Activated CD4-positive, alpha-beta memory T cell treated with anti-CD3 and anti-CD28 coated beads, Interleukin-2, amount 10 ng/mL, durations not matched to agents 7 days and 5 days (primary cell): ENCODE measurements at regions not wholly inside any gene's neighbourhood (a gene's known extent, or its start where the extent isn't known, plus 50 kb on each side); places are given as distances from the start of the nearest gene placed in this dataset.

Experiments
- CTCF ChIA-PET: fragments of 350-600 bp; sonication (Branson Sonifier 250); formaldehyde crosslinking; loops from one replicate; lab custom pipeline; 2021; ENCODE audit warnings: antibody characterized with exemption, inconsistent platforms; lab: Charles Lee
- POLR2A ChIA-PET: fragments of 350-600 bp; sonication (Branson Sonifier 250); formaldehyde crosslinking; loops from one replicate; lab custom pipeline; 2021; ENCODE audit warnings: antibody characterized with exemption; lab: Charles Lee
- DNase-seq: peaks from one replicate; pipeline ENCODE4 v3.0.0-alpha.2; 2020
- H3K27ac Mint-ChIP-seq: one replicate; pipeline ENCODE4 v1.8.0; 2021; ENCODE audit warnings: mild to moderate bottlenecking, mixed read lengths
- H3K27me3 Mint-ChIP-seq: one replicate; pipeline ENCODE4 v1.8.0; 2021; ENCODE audit warnings: mixed read lengths
- H3K36me3 Mint-ChIP-seq: one replicate; pipeline ENCODE4 v1.8.0; 2021; ENCODE audit warnings: low read depth, mixed read lengths
- H3K4me1 Mint-ChIP-seq: one replicate; pipeline ENCODE4 v1.8.0; 2021; ENCODE audit warnings: mixed read lengths
- H3K4me3 Mint-ChIP-seq: one replicate; pipeline ENCODE4 v1.8.0; 2021; ENCODE audit warnings: mild to moderate bottlenecking, mixed read lengths
- H3K9me3 Mint-ChIP-seq: one replicate; pipeline ENCODE4 v1.8.0; 2021; ENCODE audit warnings: mixed read lengths

GRCh38 chr10:130429809-130430208 is 293.6 kb downstream of the GLRX3 start:
- ChIA-PET CTCF (no interaction called here), POLR2A (no interaction called here)
- Mint-ChIP-seq H3K27me3 (no peaks in the 10 kb centered on the region), H3K4me1 (no peaks in the 10 kb centered on the region), H3K36me3 (no peaks in the 10 kb centered on the region), H3K9me3 (no peaks in the 10 kb centered on the region), H3K4me3 (no peak overlapping the region), H3K27ac (no peak overlapping the region)
- no peak for DNase-seq

GRCh38 chr10:130430291-130430690 is 294.1 kb downstream of the GLRX3 start:
- Mint-ChIP-seq H3K36me3 (no peaks in the 10 kb centered on the region), H3K27me3 (no peaks in the 10 kb centered on the region), H3K9me3 (no peaks in the 10 kb centered on the region), H3K4me3 (no peak overlapping the region), H3K27ac (no peak overlapping the region), H3K4me1 (no peaks in the 10 kb centered on the region)
- DNase-seq = no peak
- ChIA-PET POLR2A (no interaction called here), CTCF (no interaction called here)

GRCh38 chr10:130430852-130431704 is 294.9 kb downstream of the GLRX3 start:
- DNase-seq = no peak
- CTCF ChIA-PET = no interaction called here
- no peaks in the 10 kb centered on the region for H3K4me1 Mint-ChIP-seq
- H3K27me3 Mint-ChIP-seq = no peaks in the 10 kb centered on the region
- H3K27ac Mint-ChIP-seq = no peak overlapping the region
- POLR2A ChIA-PET = no interaction called here
- H3K9me3 Mint-ChIP-seq = no peaks in the 10 kb centered on the region
- H3K36me3 Mint-ChIP-seq = no peaks in the 10 kb centered on the region
- no peak overlapping the region for H3K4me3 Mint-ChIP-seq

- Mint-ChIP-seq H3K27me3 (no peaks in the 10 kb centered on the region), H3K27ac (no peak overlapping the region), H3K4me3 (no peak overlapping the region), H3K4me1 (no peaks in the 10 kb centered on the region), H3K36me3 (no peaks in the 10 kb centered on the region), H3K9me3 (no peaks in the 10 kb centered on the region)
- POLR2A ChIA-PET = no interaction called here
- no peak for DNase-seq
- CTCF ChIA-PET = no interaction called here
Measured at GRCh38 chr10:130432271-130432670, 296.1 kb downstream of the GLRX3 start.

GRCh38 chr10:130432850-130433249 is 296.7 kb downstream of the GLRX3 start:
- no peak overlapping the region for H3K4me3 Mint-ChIP-seq
- POLR2A ChIA-PET = no interaction called here
- CTCF ChIA-PET = no interaction called here
- H3K27ac Mint-ChIP-seq = no peak overlapping the region
- H3K27me3 Mint-ChIP-seq = no peaks in the 10 kb centered on the region
- peaks cover 2% of the 10 kb centered on the region for H3K9me3 Mint-ChIP-seq
- DNase-seq = no peak
- no peaks in the 10 kb centered on the region for H3K36me3 Mint-ChIP-seq
- H3K4me1 Mint-ChIP-seq = no peaks in the 10 kb centered on the region

- ChIA-PET CTCF (no interaction called here), POLR2A (no interaction called here)
- peaks cover 2% of the 10 kb centered on the region for H3K9me3 Mint-ChIP-seq
- H3K27ac Mint-ChIP-seq = no peak overlapping the region
- H3K4me1 Mint-ChIP-seq = no peaks in the 10 kb centered on the region
- no peak overlapping the region for H3K4me3 Mint-ChIP-seq
- H3K36me3 Mint-ChIP-seq = no peaks in the 10 kb centered on the region
- no peak for DNase-seq
- no peaks in the 10 kb centered on the region for H3K27me3 Mint-ChIP-seq
Measured at GRCh38 chr10:130434446-130435385, 298.5 kb downstream of the GLRX3 start.

GRCh38 chr10:130435961-130436360 is 299.8 kb downstream of the GLRX3 start:
- Mint-ChIP-seq H3K9me3 (peaks cover 4% of the 10 kb centered on the region), H3K27ac (no peak overlapping the region), H3K4me1 (no peaks in the 10 kb centered on the region), H3K27me3 (no peaks in the 10 kb centered on the region), H3K36me3 (no peaks in the 10 kb centered on the region), H3K4me3 (no peak overlapping the region)
- no peak for DNase-seq
- ChIA-PET POLR2A (no interaction called here), CTCF (no interaction called here)

GRCh38 chr10:130438861-130439260 is 302.7 kb downstream of the GLRX3 start:
- no peaks in the 10 kb centered on the region for H3K27me3 Mint-ChIP-seq
- no peak overlapping the region for H3K4me3 Mint-ChIP-seq
- H3K4me1 Mint-ChIP-seq = no peaks in the 10 kb centered on the region

GRCh38 chr10:130439766-130440165 is 303.6 kb downstream of the GLRX3 start:
- H3K4me1 Mint-ChIP-seq = no peaks in the 10 kb centered on the region
- ChIA-PET POLR2A (no interaction called here), CTCF (no interaction called here)
- no peak overlapping the region for H3K4me3 Mint-ChIP-seq
- H3K36me3 Mint-ChIP-seq = no peaks in the 10 kb centered on the region
- H3K9me3 Mint-ChIP-seq = peaks cover 4% of the 10 kb centered on the region
- no peaks in the 10 kb centered on the region for H3K27me3 Mint-ChIP-seq
- no peak for DNase-seq
- no peak overlapping the region for H3K27ac Mint-ChIP-seq

More at GRCh38 chr10:130438861-130439260, 302.7 kb downstream of the GLRX3 start:
- H3K27ac Mint-ChIP-seq = no peak overlapping the region
- POLR2A ChIA-PET = no interaction called here
- H3K36me3 Mint-ChIP-seq = no peaks in the 10 kb centered on the region
- peaks cover 4% of the 10 kb centered on the region for H3K9me3 Mint-ChIP-seq
- CTCF ChIA-PET = no interaction called here
- no peak for DNase-seq

GRCh38 chr10:130440494-130440893 is 304.3 kb downstream of the GLRX3 start:
- CTCF ChIA-PET = no interaction called here
- no peak for DNase-seq
- Mint-ChIP-seq H3K4me1 (no peaks in the 10 kb centered on the region), H3K36me3 (no peaks in the 10 kb centered on the region), H3K9me3 (peaks cover 4% of the 10 kb centered on the region), H3K27ac (no peak overlapping the region), H3K4me3 (no peak overlapping the region), H3K27me3 (no peaks in the 10 kb centered on the region)
- POLR2A ChIA-PET = no interaction called here

GRCh38 chr10:130440971-130441370 is 304.8 kb downstream of the GLRX3 start:
- CTCF ChIA-PET = no interaction called here
- no peaks in the 10 kb centered on the region for H3K4me1 Mint-ChIP-seq
- H3K9me3 Mint-ChIP-seq = peaks cover 4% of the 10 kb centered on the region
- H3K36me3 Mint-ChIP-seq = no peaks in the 10 kb centered on the region
- POLR2A ChIA-PET = no interaction called here
- DNase-seq = no peak
- H3K27me3 Mint-ChIP-seq = no peaks in the 10 kb centered on the region
- no peak overlapping the region for H3K4me3 Mint-ChIP-seq
- no peak overlapping the region for H3K27ac Mint-ChIP-seq

GRCh38 chr10:130443066-130443465 is 306.9 kb downstream of the GLRX3 start:
- no peaks in the 10 kb centered on the region for H3K36me3 Mint-ChIP-seq
- no peak overlapping the region for H3K4me3 Mint-ChIP-seq
- no peak overlapping the region for H3K27ac Mint-ChIP-seq
- H3K9me3 Mint-ChIP-seq = peaks cover 2% of the 10 kb centered on the region
- POLR2A ChIA-PET = no interaction called here
- no peaks in the 10 kb centered on the region for H3K4me1 Mint-ChIP-seq
- H3K27me3 Mint-ChIP-seq = no peaks in the 10 kb centered on the region
- CTCF ChIA-PET = no interaction called here
- DNase-seq = no peak

- ChIA-PET POLR2A (no interaction called here), CTCF (no interaction called here)
- no peak overlapping the region for H3K4me3 Mint-ChIP-seq
- no peaks in the 10 kb centered on the region for H3K4me1 Mint-ChIP-seq
- H3K27me3 Mint-ChIP-seq = no peaks in the 10 kb centered on the region
- no peaks in the 10 kb centered on the region for H3K9me3 Mint-ChIP-seq
- H3K36me3 Mint-ChIP-seq = no peaks in the 10 kb centered on the region
- H3K27ac Mint-ChIP-seq = no peak overlapping the region
- peak; percentile 3 for DNase-seq
Measured at GRCh38 chr10:130453036-130453720, 317.0 kb downstream of the GLRX3 start.
